ENCODE measurements at regions not wholly inside any gene's neighbourhood (a gene's known extent, or its start where the extent isn't known, plus 50 kb on each side); places are given as distances from the start of the nearest gene placed in this dataset.

GRCh38 chr10:56880606-56881005 is 519.5 kb upstream of the ZWINT start (continued):
- TF ChIP-seq TSHZ2 (CRISPR knock-in tag; IDR thresholded peaks at IDR 0.05): no peak
- no peak for TF ChIP-seq ZNF70 (CRISPR knock-in tag; IDR thresholded peaks at IDR 0.05)
- TF ChIP-seq ZNF8 (CRISPR knock-in tag; IDR thresholded peaks at IDR 0.05): no peak
- no peak for TF ChIP-seq RARB (CRISPR knock-in tag; IDR thresholded peaks at IDR 0.05)
- no peak for TF ChIP-seq ZNF565 (CRISPR knock-in tag; conservative IDR thresholded peaks at IDR 0.05; ENCODE audit: low read depth)
- no peak for TF ChIP-seq CSRNP3 (CRISPR knock-in tag; IDR thresholded peaks at IDR 0.05)
- no peak for TF ChIP-seq GLIS3 (CRISPR knock-in tag; IDR thresholded peaks at IDR 0.05)
- no peak for TF ChIP-seq ZC3H10 (CRISPR knock-in tag; IDR thresholded peaks at IDR 0.05)

- TF ChIP-seq TCF4 (CRISPR knock-in tag; IDR thresholded peaks at IDR 0.05; ENCODE audit: borderline replicate concordance): no peak
- TF ChIP-seq ZNF565 (CRISPR knock-in tag; conservative IDR thresholded peaks at IDR 0.05; ENCODE audit: low read depth): no peak
- no peak for TF ChIP-seq GLIS3 (CRISPR knock-in tag; IDR thresholded peaks at IDR 0.05)
- no peak for TF ChIP-seq ZC3H10 (CRISPR knock-in tag; IDR thresholded peaks at IDR 0.05)
- no peak for TF ChIP-seq ZFP30 (CRISPR knock-in tag; IDR thresholded peaks at IDR 0.05)
- TF ChIP-seq ARNTL (CRISPR knock-in tag; IDR thresholded peaks at IDR 0.05; ENCODE audit: borderline replicate concordance, low read depth): no peak
- no peak for TF ChIP-seq TSHZ2 (CRISPR knock-in tag; IDR thresholded peaks at IDR 0.05)
- no peak for TF ChIP-seq PATZ1 (CRISPR knock-in tag; IDR thresholded peaks at IDR 0.05; ENCODE audit: borderline replicate concordance)
- no peak for TF ChIP-seq TOX (CRISPR knock-in tag; IDR thresholded peaks at IDR 0.05; ENCODE audit: borderline replicate concordance)
- no peak for ATAC-seq
These were observed 513.9 kb upstream of the ZWINT start for GRCh38 chr10:56874950-56875349.

GRCh38 chr10:56871160-56871668 is 510.2 kb upstream of the ZWINT start:
- TF ChIP-seq OSR1 (CRISPR knock-in tag; IDR thresholded peaks at IDR 0.05) (no peak), CREB5 (CRISPR knock-in tag; IDR thresholded peaks at IDR 0.05; ENCODE audit: low read depth) (no peak)
- ATAC-seq: no peak

- ATAC-seq: no peak
- TF ChIP-seq BACH2 (CRISPR knock-in tag; IDR thresholded peaks at IDR 0.05; ENCODE audit: borderline replicate concordance) (no peak), TCF4 (CRISPR knock-in tag; IDR thresholded peaks at IDR 0.05; ENCODE audit: borderline replicate concordance) (no peak), CSRNP3 (CRISPR knock-in tag; IDR thresholded peaks at IDR 0.05) (no peak), ZNF70 (CRISPR knock-in tag; IDR thresholded peaks at IDR 0.05) (no peak), PATZ1 (CRISPR knock-in tag; IDR thresholded peaks at IDR 0.05; ENCODE audit: borderline replicate concordance) (no peak), ZFP3 (CRISPR knock-in tag; IDR thresholded peaks at IDR 0.05) (no peak), CSDC2 (CRISPR knock-in tag; IDR thresholded peaks at IDR 0.05) (no peak), ARNTL (CRISPR knock-in tag; IDR thresholded peaks at IDR 0.05; ENCODE audit: borderline replicate concordance, low read depth) (no peak), POU6F1 (CRISPR knock-in tag; IDR thresholded peaks at IDR 0.05; ENCODE audit: borderline replicate concordance, low read depth) (no peak), ZNF565 (CRISPR knock-in tag; conservative IDR thresholded peaks at IDR 0.05; ENCODE audit: low read depth) (no peak), OSR1 (CRISPR knock-in tag; IDR thresholded peaks at IDR 0.05) (no peak)
These were observed 506.2 kb upstream of the ZWINT start for GRCh38 chr10:56867236-56867635.
